ENCODE measurements at regions not wholly inside any gene's neighbourhood (a gene's known extent, or its start where the extent isn't known, plus 50 kb on each side); places are given as distances from the start of the nearest gene placed in this dataset.

DNA sequence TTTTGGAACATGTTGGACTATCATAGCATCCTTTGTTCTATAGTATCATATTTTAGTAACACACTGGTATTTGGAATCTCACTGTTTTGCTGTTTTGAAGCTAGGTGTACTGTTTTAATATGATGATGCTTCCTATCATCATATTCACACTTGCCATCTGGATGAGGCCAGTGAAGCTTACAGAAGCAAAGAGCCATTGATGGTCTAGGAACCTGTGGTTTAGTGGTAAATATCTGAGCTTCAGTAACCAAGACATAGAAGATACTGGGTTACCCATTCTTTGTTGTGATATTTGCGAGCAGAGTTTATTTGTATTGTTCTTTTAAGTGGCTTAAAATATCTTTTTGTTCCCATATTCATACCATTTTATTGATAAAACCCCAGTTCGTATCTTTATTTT is 304.1 kb downstream of the SATB1 start:
- H3K27me3 ChIP-seq = no peaks in the 10 kb centered on the region
- ATAC-seq = no peak
- TF ChIP-seq, protein P1, sequence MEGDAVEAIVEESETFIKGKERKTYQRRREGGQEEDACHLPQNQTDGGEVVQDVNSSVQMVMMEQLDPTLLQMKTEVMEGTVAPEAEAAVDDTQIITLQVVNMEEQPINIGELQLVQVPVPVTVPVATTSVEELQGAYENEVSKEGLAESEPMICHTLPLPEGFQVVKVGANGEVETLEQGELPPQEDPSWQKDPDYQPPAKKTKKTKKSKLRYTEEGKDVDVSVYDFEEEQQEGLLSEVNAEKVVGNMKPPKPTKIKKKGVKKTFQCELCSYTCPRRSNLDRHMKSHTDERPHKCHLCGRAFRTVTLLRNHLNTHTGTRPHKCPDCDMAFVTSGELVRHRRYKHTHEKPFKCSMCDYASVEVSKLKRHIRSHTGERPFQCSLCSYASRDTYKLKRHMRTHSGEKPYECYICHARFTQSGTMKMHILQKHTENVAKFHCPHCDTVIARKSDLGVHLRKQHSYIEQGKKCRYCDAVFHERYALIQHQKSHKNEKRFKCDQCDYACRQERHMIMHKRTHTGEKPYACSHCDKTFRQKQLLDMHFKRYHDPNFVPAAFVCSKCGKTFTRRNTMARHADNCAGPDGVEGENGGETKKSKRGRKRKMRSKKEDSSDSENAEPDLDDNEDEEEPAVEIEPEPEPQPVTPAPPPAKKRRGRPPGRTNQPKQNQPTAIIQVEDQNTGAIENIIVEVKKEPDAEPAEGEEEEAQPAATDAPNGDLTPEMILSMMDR (IDR thresholded peaks at IDR 0.05) = no peak
- intact Hi-C loops (cut with DNase I) = no loop called here
- DNase-seq = no peak
- no peak overlapping the region for H3K27ac ChIP-seq
- no peaks in the 10 kb centered on the region for H3K4me1 ChIP-seq
- no peaks in the 10 kb centered on the region for H3K9me3 ChIP-seq
- no peaks in the 10 kb centered on the region for H3K36me3 ChIP-seq
- no peak overlapping the region for H3K4me3 ChIP-seq

GRCh38 chr3:18119866-18120265 is 305.3 kb downstream of the SATB1 start:
- Histone ChIP-seq H3K27ac (no peak overlapping the region), H3K4me3 (no peak overlapping the region), H3K36me3 (no peaks in the 10 kb centered on the region), H3K9me3 (no peaks in the 10 kb centered on the region), H3K27me3 (no peaks in the 10 kb centered on the region), H3K4me1 (no peaks in the 10 kb centered on the region)
- DNase-seq (no peak), ATAC-seq (no peak)
- intact Hi-C loops (cut with DNase I) = no loop called here
- TF ChIP-seq, protein P1 (IDR thresholded peaks at IDR 0.05) = no peak

- DNase-seq (no peak), ATAC-seq (no peak)
- Histone ChIP-seq H3K9me3 (no peaks in the 10 kb centered on the region), H3K36me3 (no peaks in the 10 kb centered on the region), H3K27me3 (no peaks in the 10 kb centered on the region), H3K4me3 (no peak overlapping the region), H3K27ac (no peak overlapping the region), H3K4me1 (no peaks in the 10 kb centered on the region)
- intact Hi-C loops (cut with DNase I) = no loop called here
- TF ChIP-seq, protein P1 (IDR thresholded peaks at IDR 0.05) = no peak
Measured at GRCh38 chr3:18114894-18115293, 310.2 kb downstream of the SATB1 start.

DNA sequence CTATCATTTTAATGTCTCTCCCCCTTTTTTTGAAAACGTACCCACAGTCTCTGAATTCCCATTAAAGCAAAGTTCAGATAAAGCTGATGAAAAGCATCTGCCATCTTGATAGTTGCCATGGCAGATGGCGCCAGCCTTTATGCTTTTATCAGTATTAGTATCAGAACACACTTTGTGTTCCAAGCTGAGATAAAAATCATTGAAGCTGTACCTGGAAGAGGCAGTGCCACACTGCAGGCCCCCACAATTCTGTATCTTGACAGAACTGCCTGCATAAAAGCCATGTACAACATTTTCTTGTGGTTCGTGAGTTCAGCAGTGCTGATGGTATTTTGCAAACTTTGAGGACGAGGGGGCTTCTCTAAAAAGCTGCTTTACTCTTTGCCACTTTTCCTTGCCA is 311.7 kb downstream of the SATB1 start:
- no peak for DNase-seq
- intact Hi-C loops (cut with DNase I) = no loop called here
- no peak for ATAC-seq
- Histone ChIP-seq H3K9me3 (no peaks in the 10 kb centered on the region), H3K27ac (no peak overlapping the region), H3K27me3 (no peaks in the 10 kb centered on the region), H3K36me3 (no peaks in the 10 kb centered on the region), H3K4me1 (no peaks in the 10 kb centered on the region), H3K4me3 (no peak overlapping the region)
- TF ChIP-seq, protein P1 (IDR thresholded peaks at IDR 0.05) = no peak

- no peaks in the 10 kb centered on the region for H3K27me3 ChIP-seq
- TF ChIP-seq, protein P1 (IDR thresholded peaks at IDR 0.05) = no peak
- H3K27ac ChIP-seq = no peak overlapping the region
- ATAC-seq = no peak
- H3K9me3 ChIP-seq = no peaks in the 10 kb centered on the region
- no peak overlapping the region for H3K4me3 ChIP-seq
- intact Hi-C loops (cut with DNase I) = no loop called here
- H3K36me3 ChIP-seq = no peaks in the 10 kb centered on the region
- DNase-seq = no peak
- no peaks in the 10 kb centered on the region for H3K4me1 ChIP-seq
Measured at GRCh38 chr3:18112674-18113375, 312.3 kb downstream of the SATB1 start.

DNA sequence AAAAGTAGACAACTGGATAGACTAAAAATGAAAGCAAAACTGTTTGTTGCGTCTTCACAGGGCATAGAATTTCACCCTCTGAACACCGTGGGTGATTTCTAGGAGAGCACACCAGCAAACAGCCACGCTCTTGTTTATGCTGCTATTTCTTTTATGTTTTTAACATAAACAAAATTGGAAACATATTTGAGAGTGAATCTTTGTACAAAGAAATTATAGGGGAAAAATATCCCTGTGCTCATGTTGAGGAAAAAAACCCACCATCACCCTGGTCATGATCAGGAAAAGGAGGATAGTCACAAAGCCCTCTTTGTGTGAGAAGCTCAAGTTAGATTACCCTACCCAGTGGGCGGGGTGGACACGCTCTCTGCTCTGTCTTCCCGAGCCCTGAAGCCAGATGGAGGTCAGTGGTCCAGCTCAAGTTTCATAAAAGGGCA is 313.3 kb downstream of the SATB1 start:
- Histone ChIP-seq H3K36me3 (no peaks in the 10 kb centered on the region), H3K27ac (no peak overlapping the region), H3K9me3 (no peaks in the 10 kb centered on the region), H3K27me3 (no peaks in the 10 kb centered on the region), H3K4me1 (no peaks in the 10 kb centered on the region), H3K4me3 (no peak overlapping the region)
- no peak for ATAC-seq
- DNase-seq = no peak
- TF ChIP-seq, protein P1 (IDR thresholded peaks at IDR 0.05) = no peak
- intact Hi-C loops (cut with DNase I) = no loop called here

Measured in upper lobe of right lung (tissue), 1 donor.